Upper lobe of left lung (tissue), 4 donors: ENCODE measurements at regions not wholly inside any gene's neighbourhood (a gene's known extent, or its start where the extent isn't known, plus 50 kb on each side); places are given as distances from the start of the nearest gene placed in this dataset.

Experiments used
- POLR2A ChIP-seq, 4 donors: fragments of 450-650 bp; IDR thresholded peaks; one replicate each; pipeline ENCODE4 v1.5.1; 2016 to 2017; ENCODE audit warnings: antibody characterized with exemption in 4 of 4, mild to moderate bottlenecking in 2 of 4
- POLR2AphosphoS5 ChIP-seq, 2 donors: sonication (generic); formaldehyde crosslinking; IDR thresholded peaks; one replicate each; pipeline ENCODE4 v1.5.1; 2017; ENCODE audit warnings: antibody characterized with exemption in 2 of 2
- TF ChIP-seq, protein P1 (sequence below), 6 experiments: fragments of 450-650 bp in 4 of 6; fragments of 200-600 bp in 2 of 6; sonication (generic) in 2 of 6; IDR thresholded peaks; one replicate each; pipeline ENCODE4 v1.5.1; 2016 to 2019; ENCODE audit warnings: antibody characterized with exemption in 6 of 6

DNA sequence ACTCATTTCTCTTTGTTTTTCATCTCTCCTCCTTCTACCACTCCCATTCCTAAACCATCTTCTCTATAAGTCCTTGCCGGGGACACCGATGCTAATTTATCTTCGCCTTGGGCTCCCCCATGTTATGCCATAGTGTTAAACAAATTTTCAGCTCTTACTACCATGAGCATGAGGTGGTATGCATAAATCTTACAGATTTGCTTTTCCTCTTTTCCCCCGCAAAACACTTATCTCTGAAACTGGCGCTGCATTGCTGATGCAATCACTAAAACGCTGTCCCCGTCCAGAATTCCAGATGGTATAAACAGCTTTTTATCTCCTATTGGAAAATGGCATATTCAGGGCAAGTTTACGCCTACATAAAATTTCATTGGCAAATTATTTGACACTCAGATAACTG lies 673.6 kb upstream of the CDH8 start:
- TF ChIP-seq, protein P1, sequence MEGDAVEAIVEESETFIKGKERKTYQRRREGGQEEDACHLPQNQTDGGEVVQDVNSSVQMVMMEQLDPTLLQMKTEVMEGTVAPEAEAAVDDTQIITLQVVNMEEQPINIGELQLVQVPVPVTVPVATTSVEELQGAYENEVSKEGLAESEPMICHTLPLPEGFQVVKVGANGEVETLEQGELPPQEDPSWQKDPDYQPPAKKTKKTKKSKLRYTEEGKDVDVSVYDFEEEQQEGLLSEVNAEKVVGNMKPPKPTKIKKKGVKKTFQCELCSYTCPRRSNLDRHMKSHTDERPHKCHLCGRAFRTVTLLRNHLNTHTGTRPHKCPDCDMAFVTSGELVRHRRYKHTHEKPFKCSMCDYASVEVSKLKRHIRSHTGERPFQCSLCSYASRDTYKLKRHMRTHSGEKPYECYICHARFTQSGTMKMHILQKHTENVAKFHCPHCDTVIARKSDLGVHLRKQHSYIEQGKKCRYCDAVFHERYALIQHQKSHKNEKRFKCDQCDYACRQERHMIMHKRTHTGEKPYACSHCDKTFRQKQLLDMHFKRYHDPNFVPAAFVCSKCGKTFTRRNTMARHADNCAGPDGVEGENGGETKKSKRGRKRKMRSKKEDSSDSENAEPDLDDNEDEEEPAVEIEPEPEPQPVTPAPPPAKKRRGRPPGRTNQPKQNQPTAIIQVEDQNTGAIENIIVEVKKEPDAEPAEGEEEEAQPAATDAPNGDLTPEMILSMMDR (IDR thresholded peaks at IDR 0.05) = no peak
- TF ChIP-seq POLR2A (IDR thresholded peaks at IDR 0.05) (no peak), POLR2AphosphoS5 (IDR thresholded peaks at IDR 0.05) (no peak)
